ENCODE measurements at regions not wholly inside any gene's neighbourhood (a gene's known extent, or its start where the extent isn't known, plus 50 kb on each side); places are given as distances from the start of the nearest gene placed in this dataset.

- no peak for TF ChIP-seq EZH2 (IDR thresholded peaks at IDR 0.05; ENCODE audit: low read length, missing control alignments)
- TF ChIP-seq, protein P1, sequence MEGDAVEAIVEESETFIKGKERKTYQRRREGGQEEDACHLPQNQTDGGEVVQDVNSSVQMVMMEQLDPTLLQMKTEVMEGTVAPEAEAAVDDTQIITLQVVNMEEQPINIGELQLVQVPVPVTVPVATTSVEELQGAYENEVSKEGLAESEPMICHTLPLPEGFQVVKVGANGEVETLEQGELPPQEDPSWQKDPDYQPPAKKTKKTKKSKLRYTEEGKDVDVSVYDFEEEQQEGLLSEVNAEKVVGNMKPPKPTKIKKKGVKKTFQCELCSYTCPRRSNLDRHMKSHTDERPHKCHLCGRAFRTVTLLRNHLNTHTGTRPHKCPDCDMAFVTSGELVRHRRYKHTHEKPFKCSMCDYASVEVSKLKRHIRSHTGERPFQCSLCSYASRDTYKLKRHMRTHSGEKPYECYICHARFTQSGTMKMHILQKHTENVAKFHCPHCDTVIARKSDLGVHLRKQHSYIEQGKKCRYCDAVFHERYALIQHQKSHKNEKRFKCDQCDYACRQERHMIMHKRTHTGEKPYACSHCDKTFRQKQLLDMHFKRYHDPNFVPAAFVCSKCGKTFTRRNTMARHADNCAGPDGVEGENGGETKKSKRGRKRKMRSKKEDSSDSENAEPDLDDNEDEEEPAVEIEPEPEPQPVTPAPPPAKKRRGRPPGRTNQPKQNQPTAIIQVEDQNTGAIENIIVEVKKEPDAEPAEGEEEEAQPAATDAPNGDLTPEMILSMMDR (conservative IDR thresholded peaks at IDR 0.05 in 1 of 2, IDR thresholded peaks at IDR 0.05 in 1 of 2; ENCODE audit: low read depth in 1 of 2, low read length in 2 of 2) = no peak
These were observed 57.3 kb upstream of the SSBP3 start for GRCh38 chr1:54463259-54464030.
